Loucy (cell line): ENCODE measurements at regions not wholly inside any gene's neighbourhood (a gene's known extent, or its start where the extent isn't known, plus 50 kb on each side); places are given as distances from the start of the nearest gene placed in this dataset.

Experiments
- EZH2phosphoT487 ChIP-seq: fragments of 200-600 bp; IDR thresholded peaks from 2 replicates; pipeline ENCODE4 v1.6.1; 2018; ENCODE audit warnings: antibody characterized with exemption, mild to moderate bottlenecking, moderate library complexity, borderline replicate concordance
- TF ChIP-seq, protein P1 (sequence below): fragments of 200-600 bp; sonication (generic); conservative IDR thresholded peaks from 2 replicates; pipeline ENCODE4 v1.5.1; 2014; ENCODE audit warnings: mild to moderate bottlenecking, antibody characterized with exemption, low read length

DNA sequence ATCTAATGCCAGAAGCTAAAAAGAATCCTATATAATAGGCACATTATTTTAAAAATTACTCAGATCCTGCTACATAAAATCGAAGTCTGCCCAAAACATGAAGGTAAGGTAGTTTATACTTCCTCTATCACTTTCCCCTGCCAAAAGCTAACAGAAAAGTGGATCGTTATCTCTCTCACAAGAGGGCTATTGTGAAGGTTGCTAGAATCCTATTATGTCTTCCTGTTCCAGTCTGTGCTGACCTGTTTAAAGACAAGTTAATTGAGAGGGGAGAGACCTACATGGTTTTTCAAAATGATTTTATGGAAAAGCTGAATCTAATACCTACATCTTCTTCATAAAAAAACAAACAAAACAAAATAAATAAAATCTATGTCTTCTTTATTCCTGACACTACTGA, 1410.9 kb upstream of the CDH8 start:
- TF ChIP-seq, protein P1, sequence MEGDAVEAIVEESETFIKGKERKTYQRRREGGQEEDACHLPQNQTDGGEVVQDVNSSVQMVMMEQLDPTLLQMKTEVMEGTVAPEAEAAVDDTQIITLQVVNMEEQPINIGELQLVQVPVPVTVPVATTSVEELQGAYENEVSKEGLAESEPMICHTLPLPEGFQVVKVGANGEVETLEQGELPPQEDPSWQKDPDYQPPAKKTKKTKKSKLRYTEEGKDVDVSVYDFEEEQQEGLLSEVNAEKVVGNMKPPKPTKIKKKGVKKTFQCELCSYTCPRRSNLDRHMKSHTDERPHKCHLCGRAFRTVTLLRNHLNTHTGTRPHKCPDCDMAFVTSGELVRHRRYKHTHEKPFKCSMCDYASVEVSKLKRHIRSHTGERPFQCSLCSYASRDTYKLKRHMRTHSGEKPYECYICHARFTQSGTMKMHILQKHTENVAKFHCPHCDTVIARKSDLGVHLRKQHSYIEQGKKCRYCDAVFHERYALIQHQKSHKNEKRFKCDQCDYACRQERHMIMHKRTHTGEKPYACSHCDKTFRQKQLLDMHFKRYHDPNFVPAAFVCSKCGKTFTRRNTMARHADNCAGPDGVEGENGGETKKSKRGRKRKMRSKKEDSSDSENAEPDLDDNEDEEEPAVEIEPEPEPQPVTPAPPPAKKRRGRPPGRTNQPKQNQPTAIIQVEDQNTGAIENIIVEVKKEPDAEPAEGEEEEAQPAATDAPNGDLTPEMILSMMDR = no peak
- no peak for TF ChIP-seq EZH2phosphoT487
